RWPE1 (cell line): ENCODE measurements at regions not wholly inside any gene's neighbourhood (a gene's known extent, or its start where the extent isn't known, plus 50 kb on each side); places are given as distances from the start of the nearest gene placed in this dataset.

ENCODE experiments used
- CTCF ChIA-PET: fragments of 350-600 bp; sonication (Branson Sonifier 250); formaldehyde crosslinking; extraction: SDS; loops from one replicate; lab custom pipeline; 2021; lab: Yijun Ruan, JAX
- POLR2A ChIA-PET: fragments of 400-600 bp; formaldehyde crosslinking; extraction: SDS; loops from one replicate; lab custom pipeline; 2020; ENCODE audit warnings: antibody characterized with exemption; ENCODE audit not compliant: low non-redundant PET; lab: Yijun Ruan, JAX
- DNase-seq: peaks from one replicate; pipeline ENCODE4 v3.0.0; 2012; ENCODE audit warnings: low spot score
- H3K27ac ChIP-seq: fragments of 450-650 bp; 2 replicates; pipeline ENCODE4 v1.5.1; 2017
- CTCF ChIP-seq: fragments of 450-650 bp; conservative IDR thresholded peaks from 2 replicates; pipeline ENCODE4 v1.5.1; 2017; ENCODE audit warnings: low read depth, mild to moderate bottlenecking

- no peak for DNase-seq
- ChIA-PET CTCF (interaction anchor here (0.5 to 0.7 kb wide), 2 partner anchors 15 to 69 kb away, joined by 3 to 4 read pairs; no protein-coding TSS in a partner anchor), POLR2A (no interaction called here)
- no peak for TF ChIP-seq CTCF
- H3K27ac ChIP-seq, result no peak overlapping the region
Observed at GRCh38 chr6:68046302-68046701, 588.8 kb upstream of the ADGRB3 start.

- no peak for TF ChIP-seq CTCF
- ChIA-PET CTCF (interaction anchor here (0.6 kb wide), 1 partner anchor 291 kb away, joined by 3 read pairs; no protein-coding TSS in a partner anchor), POLR2A (no interaction called here)
- H3K27ac ChIP-seq, result no peak overlapping the region
- no peak for DNase-seq
Observed at GRCh38 chr6:68045193-68045592, 589.9 kb upstream of the ADGRB3 start.

GRCh38 chr6:68044264-68044663 is 590.8 kb upstream of the ADGRB3 start:
- no peak overlapping the region for H3K27ac ChIP-seq
- ChIA-PET POLR2A (no interaction called here), CTCF (interaction anchor here (0.5 kb wide), 1 partner anchor 239 kb away, joined by 5 read pairs; no protein-coding TSS in a partner anchor)
- DNase-seq, result no peak
- no peak for TF ChIP-seq CTCF

GRCh38 chr6:68043122-68043398 is 592.0 kb upstream of the ADGRB3 start:
- TF ChIP-seq CTCF, result no peak
- POLR2A ChIA-PET, result no interaction called here
- CTCF ChIA-PET, result interaction anchor here (0.7 kb wide), 2 partner anchors 709 to 1122 kb away, joined by 3 to 5 read pairs; no protein-coding TSS in a partner anchor
- H3K27ac ChIP-seq, result no peak overlapping the region
- no peak for DNase-seq

- DNase-seq, result no peak
- ChIA-PET CTCF (no interaction called here), POLR2A (no interaction called here)
- no peak for TF ChIP-seq CTCF
- H3K27ac ChIP-seq, result no peak overlapping the region
Observed at GRCh38 chr6:68042339-68043121, 592.6 kb upstream of the ADGRB3 start.

- DNase-seq, result no peak
- TF ChIP-seq CTCF, result no peak
- no peak overlapping the region for H3K27ac ChIP-seq
- CTCF ChIA-PET, result no interaction called here
- POLR2A ChIA-PET, result no interaction called here
Observed at GRCh38 chr6:68040780-68041179, 594.3 kb upstream of the ADGRB3 start.
